Ishikawa (cell line): ENCODE measurements at regions not wholly inside any gene's neighbourhood (a gene's known extent, or its start where the extent isn't known, plus 50 kb on each side); places are given as distances from the start of the nearest gene placed in this dataset.

Source experiments
- CEBPB ChIP-seq: IDR thresholded peaks from 2 replicates; pipeline ENCODE4 v1.6.1; 2012
- CREB1 ChIP-seq: IDR thresholded peaks from 2 replicates; pipeline ENCODE4 v1.6.1; 2012; ENCODE audit warnings: low read depth
- EP300 ChIP-seq: IDR thresholded peaks from 2 replicates; pipeline ENCODE4 v1.6.1; 2012; ENCODE audit warnings: borderline replicate concordance
- MAX ChIP-seq: IDR thresholded peaks from 2 replicates; pipeline ENCODE4 v1.6.1; 2012
- NFIC ChIP-seq: IDR thresholded peaks from 2 replicates; pipeline ENCODE4 v1.6.1; 2012
- RAD21 ChIP-seq: IDR thresholded peaks from 2 replicates; pipeline ENCODE4 v1.6.1; 2012; ENCODE audit warnings: low read depth
- REST ChIP-seq: IDR thresholded peaks from 2 replicates; pipeline ENCODE4 v1.6.1; 2012; ENCODE audit warnings: low read depth, mild to moderate bottlenecking
- TAF1 ChIP-seq: IDR thresholded peaks from 2 replicates; pipeline ENCODE4 v1.6.1; 2012; ENCODE audit warnings: low read depth, mild to moderate bottlenecking
- TCF12 ChIP-seq: IDR thresholded peaks from 2 replicates; pipeline ENCODE4 v1.6.1; 2012; ENCODE audit warnings: low read depth
- USF1 ChIP-seq: IDR thresholded peaks from 2 replicates; pipeline ENCODE4 v1.6.1; 2012

- no peak for TF ChIP-seq CREB1
- no peak for TF ChIP-seq NFIC
- no peak for TF ChIP-seq MAX
- no peak for TF ChIP-seq CEBPB
- TF ChIP-seq EP300: no peak
- TF ChIP-seq TAF1: no peak
- no peak for TF ChIP-seq REST
- TF ChIP-seq TCF12: no peak
- no peak for TF ChIP-seq RAD21
- no peak for TF ChIP-seq USF1
Measured at GRCh38 chr2:129575880-129576279, 403.6 kb upstream of the RAB6C start.
